Amniotic epithelial cell (primary cell): ENCODE measurements at regions not wholly inside any gene's neighbourhood (a gene's known extent, or its start where the extent isn't known, plus 50 kb on each side); places are given as distances from the start of the nearest gene placed in this dataset.

Experiments used
- DNase-seq: peaks from one replicate; pipeline ENCODE4 v3.0.0-alpha.2; 2010; ENCODE audit warnings: low read depth

DNA sequence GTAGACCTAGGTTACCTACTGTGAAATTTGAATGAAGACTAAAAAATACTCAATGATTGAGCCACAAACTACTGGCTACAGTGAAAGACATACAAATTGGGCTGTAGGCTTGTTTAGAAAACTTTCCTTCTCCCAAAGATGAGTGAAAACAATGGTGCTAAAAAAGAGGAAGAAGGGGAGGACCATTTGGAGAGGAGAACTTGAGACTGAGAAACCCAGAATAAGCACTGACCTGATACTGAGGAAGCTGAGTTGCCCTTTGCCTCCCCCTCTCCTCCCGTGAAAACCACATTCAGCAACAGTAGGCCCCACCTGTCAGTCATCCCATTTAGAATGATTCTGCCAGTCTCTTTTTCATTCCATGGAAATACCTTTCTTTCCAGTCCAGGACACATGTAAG lies 484.0 kb upstream of the TGFBR2 start:
- DNase-seq = no peak

DNA sequence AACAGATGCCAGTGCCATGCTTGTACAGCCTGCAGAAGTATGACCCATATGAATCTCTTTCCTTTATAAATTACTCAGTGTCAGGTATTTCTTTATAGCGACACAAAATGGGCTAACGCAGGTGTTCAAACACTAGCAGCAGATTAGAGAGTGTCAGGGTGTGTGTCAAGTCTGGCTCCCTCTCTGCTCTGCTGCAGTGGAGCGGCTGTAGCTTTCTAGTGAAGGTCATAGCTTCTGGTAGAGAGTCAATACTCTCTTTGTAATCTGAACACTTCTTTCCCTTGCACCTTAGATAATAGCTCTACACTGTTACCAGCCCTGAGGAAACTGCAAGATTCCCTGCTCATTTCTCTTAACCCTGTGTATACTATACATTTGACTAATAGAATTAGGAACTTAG lies 483.2 kb upstream of the TGFBR2 start:
- no peak for DNase-seq

GRCh38 chr3:30123755-30124154 lies 482.6 kb upstream of the TGFBR2 start:
- no peak for DNase-seq

- DNase-seq = peak; percentile 81
Observed at GRCh38 chr3:30124435-30125370, 481.7 kb upstream of the TGFBR2 start.

DNA sequence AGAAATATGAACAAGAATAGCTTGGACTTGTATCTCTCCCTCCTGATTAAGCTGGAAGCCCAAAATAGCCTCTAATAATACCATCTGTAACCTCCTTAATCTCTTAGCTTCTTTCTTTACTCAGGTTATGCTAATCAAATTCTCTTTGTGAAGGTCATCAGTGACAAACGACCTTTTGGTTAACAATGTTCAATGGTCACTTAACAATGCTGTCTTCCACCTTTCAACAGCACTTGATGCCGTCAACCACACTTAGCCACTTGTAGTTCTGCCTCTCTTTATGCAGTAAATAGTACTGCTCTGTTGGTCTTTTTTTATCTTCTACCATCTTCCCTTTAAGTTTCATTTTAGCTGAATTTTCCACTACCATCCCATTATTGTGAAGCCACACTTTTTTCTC lies 476.6 kb upstream of the TGFBR2 start:
- no peak for DNase-seq

- DNase-seq = no peak
Observed at GRCh38 chr3:30130391-30130790, 476.0 kb upstream of the TGFBR2 start.

- DNase-seq = no peak
Observed at GRCh38 chr3:30131191-30131590, 475.2 kb upstream of the TGFBR2 start.

DNA sequence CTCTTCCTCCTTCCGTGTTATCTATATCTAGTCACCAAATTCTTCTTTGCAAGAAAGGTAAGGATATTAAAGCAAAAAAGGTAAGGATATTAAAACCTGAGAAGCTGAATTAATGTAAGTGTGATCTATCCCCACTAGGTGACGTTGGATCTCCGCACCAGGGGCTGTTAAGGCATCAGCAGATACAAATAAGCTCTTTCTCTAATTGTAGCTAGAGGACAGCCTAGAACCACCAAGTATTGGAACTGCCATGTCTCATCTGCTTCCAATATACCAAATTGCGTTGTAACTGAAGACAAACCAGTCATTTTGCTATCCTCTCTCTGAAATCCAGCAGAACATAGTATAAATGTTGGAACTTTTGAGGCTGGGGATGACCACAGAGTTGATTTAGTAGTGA lies 471.2 kb upstream of the TGFBR2 start:
- no peak for DNase-seq

DNA sequence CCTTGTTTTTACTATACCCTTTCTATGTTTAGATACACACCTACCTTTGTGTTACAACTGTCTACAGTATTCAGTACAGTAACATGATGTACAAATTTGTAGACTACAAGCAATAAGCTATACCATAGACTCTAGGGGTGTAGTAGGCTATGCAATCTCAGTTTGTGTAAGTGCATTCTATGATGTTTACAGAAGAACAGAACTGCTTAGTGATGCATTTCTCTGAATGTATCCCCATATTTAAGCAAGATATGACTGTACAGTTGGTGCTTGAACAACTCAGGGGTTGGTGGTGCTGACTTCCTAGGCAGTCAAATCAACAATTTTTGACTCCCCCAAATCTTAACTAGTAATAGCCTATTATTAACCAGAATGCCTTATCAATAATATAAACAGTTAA lies 467.1 kb upstream of the TGFBR2 start:
- DNase-seq = no peak

DNA sequence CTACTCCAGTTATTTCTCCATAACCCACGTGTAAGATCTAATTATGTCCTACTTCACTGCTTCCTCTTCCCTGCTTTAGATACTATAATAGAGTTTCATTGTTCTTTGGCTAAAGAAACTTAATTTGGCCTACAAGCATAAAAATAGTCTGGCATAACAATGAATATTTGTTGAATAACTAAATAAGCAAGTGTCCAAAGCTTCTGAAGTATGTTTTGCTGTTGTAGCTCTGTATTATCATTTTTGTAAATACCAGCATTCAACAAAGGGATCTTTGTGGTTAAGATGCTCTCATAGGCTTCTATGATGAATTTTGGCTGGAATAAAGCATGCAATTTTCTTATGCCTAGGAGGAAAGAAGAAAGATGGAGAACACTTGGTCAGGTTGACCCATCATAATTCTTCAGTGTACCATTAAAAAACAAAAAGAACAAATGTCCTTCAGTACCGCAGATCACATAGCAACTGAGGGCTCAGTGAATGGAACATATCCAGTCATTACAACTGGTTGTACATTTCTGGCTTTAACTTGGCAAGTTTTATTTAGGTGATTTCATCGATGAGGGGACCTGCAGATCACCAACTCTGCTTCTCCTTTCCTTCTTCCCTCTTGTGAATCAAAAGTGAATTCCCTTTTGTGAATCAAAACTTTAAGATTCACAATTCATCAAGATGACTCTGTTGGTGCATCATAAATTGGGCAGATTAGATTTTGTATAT lies 465.9 kb upstream of the TGFBR2 start:
- DNase-seq = no peak

DNA sequence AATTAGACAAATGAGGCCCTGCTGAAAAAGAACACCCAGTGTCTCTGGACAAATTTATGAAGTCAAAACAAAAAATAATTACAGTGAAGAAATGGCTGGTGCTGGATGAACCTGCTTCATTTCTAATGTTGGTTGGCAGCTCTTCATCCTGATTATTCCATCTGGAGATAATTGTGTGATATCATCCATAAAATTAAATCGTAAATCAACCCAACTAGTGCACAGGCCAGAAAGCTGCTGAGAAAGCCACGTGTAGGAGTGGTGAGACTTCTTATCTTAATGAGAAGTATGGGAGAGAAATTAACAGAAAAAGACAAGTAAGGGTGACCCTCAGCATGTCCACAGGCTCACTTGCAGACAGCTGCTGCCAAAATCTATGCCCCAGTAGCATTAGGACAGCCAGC lies 465.2 kb upstream of the TGFBR2 start:
- peak; percentile 22 for DNase-seq

- no peak for DNase-seq
Observed at GRCh38 chr3:30141927-30142326, 464.5 kb upstream of the TGFBR2 start.

DNA sequence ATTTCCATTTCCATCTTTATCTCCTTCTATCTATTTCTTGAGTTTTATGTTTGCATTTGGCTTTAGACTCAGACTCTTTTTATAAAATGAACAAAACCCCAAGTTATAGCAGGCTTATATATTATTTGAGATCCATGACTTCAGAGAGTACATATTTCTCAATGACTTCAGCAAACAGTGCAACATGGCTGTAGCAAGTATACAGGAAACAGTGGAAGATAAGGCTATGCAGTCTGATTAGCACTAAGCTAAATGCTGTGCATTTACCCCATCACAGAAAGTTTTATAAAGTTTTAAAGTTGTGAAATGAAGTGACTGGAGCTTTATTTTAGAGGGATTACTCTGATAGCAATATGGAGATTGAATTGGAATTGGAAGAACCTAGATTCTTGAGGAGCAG lies 463.5 kb upstream of the TGFBR2 start:
- peak; percentile 33 for DNase-seq

DNA sequence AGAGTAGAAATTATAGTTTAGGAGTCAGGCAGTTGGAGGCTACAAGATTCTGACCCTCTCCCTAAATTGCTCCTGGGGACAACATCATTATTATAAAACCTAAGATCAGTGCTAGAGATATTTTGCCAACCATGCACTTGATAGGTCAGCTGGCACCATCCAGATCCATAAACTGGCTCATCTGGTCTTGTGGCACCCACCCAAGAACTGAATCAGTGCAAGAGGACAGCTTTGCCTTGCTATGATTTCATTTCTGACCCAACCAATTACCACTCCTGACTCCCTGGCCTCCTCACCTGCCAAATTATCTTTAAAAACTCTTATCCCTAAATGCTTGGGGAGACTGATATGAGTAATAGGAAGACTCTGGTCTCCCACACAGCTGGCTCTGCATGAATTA lies 461.1 kb upstream of the TGFBR2 start:
- DNase-seq = no peak

DNA sequence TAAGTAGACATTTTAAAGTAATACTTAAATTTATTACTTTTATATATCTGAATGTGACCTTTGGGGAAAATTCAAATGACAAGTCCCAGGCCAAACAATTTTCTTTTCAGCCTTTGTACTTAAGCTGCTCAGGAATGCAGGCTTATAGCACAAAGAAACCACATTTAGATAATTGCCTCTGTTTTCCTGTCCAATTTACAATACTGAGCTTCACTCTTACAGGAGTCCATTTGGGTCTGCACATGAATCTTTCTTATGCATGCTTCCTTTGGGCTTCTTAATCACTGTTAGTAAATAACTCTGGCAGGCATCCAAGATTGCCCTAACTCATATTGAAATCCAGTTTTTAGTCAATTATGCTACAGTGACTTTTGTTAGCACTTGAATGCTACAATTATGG lies 459.4 kb upstream of the TGFBR2 start:
- peak; percentile 15 for DNase-seq

GRCh38 chr3:30154853-30155252 lies 451.5 kb upstream of the TGFBR2 start:
- DNase-seq = no peak

GRCh38 chr3:30155755-30156154 lies 450.6 kb upstream of the TGFBR2 start:
- no peak for DNase-seq

GRCh38 chr3:30156586-30157498 lies 449.6 kb upstream of the TGFBR2 start:
- DNase-seq = peak; percentile 72

DNA sequence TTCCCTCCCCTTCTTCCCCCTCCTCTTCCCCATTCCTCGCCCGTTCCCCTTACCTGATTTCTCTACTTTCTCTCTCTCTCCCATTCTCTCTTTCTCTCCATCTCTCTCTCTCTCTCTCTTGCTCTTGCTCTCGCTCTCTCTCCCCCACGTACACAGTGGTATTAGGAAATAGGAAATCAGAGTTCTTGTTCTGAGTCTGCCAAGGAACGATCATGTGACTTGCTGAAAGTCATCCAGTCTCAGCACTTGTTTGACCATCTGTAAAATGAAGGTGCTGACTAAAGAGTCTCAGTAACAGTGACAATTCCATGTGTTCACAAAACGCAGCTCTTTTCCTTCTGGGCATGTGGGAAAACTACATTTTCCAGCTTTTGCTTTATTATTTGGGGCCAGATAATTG lies 445.0 kb upstream of the TGFBR2 start:
- DNase-seq = peak; percentile 83

DNA sequence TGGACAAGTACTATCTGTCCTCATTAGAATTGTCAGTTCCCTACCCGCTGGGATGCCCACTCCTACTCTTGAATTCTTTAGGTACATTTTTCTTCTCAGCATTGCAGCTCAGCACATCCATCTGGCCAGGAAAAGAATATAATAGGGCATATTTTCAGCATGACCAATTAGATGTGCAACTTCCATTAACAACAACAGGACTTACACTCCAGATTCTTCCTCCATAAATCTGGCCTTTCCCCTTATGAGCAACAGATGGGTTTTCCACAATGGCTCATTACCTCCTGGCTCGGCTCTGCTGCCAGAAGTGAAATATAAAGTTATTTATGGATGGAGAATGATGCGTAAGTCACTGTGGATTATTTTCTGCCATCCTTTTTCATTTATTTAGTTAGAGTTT lies 443.8 kb upstream of the TGFBR2 start:
- peak; percentile 92 for DNase-seq

DNA sequence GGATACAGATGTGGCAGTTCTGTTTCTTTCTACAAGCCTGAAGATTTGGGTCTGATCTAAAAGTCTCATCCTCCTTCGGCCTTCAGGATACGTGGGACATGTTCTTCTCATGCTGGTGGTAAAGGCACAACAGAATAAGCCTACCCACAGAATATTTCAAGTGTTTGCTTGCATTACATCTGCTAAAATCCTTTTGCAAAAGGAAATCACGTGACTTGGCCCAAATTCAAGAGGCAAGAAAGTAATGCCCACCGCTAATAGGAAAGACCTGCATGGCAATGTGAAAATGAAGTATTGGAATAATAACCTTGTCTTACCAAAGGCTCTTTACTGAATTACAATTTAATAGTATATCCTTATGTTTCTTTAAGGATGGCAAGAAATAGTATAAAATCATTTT lies 439.9 kb upstream of the TGFBR2 start:
- DNase-seq = no peak

- DNase-seq = peak; percentile 59
Observed at GRCh38 chr3:30167541-30168011, 438.8 kb upstream of the TGFBR2 start.
